ENCODE measurements at regions not wholly inside any gene's neighbourhood (a gene's known extent, or its start where the extent isn't known, plus 50 kb on each side); places are given as distances from the start of the nearest gene placed in this dataset.

DNA sequence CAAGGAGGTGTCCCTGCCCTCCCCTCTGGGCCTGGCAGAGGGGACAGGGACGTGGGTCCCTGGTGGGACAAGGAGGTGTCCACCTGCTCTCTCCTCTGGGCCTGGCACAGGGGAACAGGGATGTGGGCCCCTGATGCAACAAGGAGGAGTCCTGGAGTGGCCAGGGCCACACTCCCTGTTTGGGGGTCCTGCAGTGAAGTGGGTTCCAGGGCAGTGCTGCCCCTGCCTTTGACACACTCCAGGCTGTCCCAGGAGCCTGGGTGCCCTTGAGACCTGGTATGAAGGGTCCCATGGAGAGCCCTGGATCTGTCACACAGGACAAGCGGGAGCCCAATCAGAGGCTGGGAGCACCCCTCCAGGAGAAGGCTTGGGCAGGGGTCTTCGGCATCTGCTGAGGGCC lies 75.8 kb upstream of the GPC1 start:
- DNase-seq, result no peak
- H3K27me3 ChIP-seq (ENCODE audit: insufficient read depth, low read depth, severe bottlenecking), result no peaks in the 10 kb centered on the region
- TF ChIP-seq, protein P1, sequence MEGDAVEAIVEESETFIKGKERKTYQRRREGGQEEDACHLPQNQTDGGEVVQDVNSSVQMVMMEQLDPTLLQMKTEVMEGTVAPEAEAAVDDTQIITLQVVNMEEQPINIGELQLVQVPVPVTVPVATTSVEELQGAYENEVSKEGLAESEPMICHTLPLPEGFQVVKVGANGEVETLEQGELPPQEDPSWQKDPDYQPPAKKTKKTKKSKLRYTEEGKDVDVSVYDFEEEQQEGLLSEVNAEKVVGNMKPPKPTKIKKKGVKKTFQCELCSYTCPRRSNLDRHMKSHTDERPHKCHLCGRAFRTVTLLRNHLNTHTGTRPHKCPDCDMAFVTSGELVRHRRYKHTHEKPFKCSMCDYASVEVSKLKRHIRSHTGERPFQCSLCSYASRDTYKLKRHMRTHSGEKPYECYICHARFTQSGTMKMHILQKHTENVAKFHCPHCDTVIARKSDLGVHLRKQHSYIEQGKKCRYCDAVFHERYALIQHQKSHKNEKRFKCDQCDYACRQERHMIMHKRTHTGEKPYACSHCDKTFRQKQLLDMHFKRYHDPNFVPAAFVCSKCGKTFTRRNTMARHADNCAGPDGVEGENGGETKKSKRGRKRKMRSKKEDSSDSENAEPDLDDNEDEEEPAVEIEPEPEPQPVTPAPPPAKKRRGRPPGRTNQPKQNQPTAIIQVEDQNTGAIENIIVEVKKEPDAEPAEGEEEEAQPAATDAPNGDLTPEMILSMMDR (IDR thresholded peaks at IDR 0.05; ENCODE audit: low read depth, low read length), result no peak
- H3K9me3 ChIP-seq (ENCODE audit: severe bottlenecking), result peaks cover 12% of the 10 kb centered on the region
- H3K27ac ChIP-seq, result no peak overlapping the region
- no peaks in the 10 kb centered on the region for H3K36me3 ChIP-seq
- no peak overlapping the region for H3K4me3 ChIP-seq (ENCODE audit: low read depth, low read length)

DNA sequence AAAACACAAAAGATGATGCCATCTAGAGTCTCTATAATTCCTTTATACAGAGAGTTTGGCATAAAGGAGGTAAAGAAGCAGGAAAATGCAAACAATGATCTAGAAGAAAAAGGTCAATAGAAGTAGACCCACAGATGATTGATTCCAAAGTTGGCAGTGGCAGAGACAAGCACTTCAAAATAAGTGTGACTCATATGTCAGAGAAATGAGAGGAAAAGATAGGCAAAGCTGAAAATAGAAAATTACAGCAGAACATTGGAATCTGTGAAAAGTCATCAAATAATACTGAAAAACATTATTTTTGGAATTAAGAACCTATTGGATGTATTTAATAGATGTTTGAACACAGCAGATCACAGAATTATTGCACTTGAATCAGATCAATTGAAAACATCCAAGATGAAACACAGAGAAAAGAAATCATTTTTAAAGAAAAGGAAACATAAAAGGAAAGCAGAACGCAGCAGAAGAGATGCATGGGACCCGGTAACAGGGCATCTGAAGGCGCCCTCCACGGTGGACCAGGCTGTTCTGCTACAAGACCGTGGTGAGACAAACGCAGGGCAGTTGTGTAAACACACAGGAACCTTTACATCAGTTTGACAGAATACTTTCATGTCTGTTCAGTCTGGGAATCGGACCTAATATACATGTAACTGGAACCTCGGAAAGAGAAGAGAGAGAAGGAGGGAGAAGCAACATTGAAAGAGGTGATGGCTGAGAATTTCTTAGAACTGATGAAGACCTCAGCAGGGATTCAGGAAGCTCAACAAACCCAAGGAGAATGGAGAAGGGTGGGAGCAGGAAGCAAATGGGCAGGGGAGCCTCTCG lies 74.6 kb upstream of the GPC1 start:
- DNase-seq, result no peak
- TF ChIP-seq, protein P1 (IDR thresholded peaks at IDR 0.05; ENCODE audit: low read depth, low read length), result no peak

DNA sequence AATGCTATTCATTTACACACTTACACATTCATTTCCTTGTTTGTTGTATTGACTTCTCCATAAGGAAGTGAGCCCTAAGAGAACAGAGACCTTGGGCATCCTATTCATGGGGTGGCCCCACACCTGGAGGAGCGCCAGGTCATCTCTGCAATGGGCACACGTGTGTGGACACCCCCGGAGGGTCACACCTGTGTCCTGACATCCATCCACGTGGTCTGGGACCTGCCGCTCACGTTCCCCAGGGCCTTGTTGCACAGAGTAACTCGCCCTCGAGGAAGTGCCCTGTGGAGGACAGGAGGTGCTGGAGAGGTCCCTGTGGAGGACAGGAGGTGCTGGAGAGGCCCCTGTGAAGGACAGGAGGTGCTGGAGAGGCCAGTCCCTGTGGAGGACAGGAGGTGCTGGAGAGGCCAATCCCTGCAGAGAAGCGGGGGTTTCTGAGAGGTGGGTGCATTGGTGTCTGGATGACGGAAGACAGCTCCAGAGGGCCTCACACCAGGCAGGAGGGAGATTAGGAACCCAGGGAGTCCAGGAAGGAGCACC lies 73.2 kb upstream of the GPC1 start:
- no peaks in the 10 kb centered on the region for H3K27me3 ChIP-seq (ENCODE audit: insufficient read depth, low read depth, severe bottlenecking)
- DNase-seq, result no peak
- H3K9me3 ChIP-seq (ENCODE audit: severe bottlenecking), result peaks cover 12% of the 10 kb centered on the region
- H3K4me3 ChIP-seq (ENCODE audit: low read depth, low read length), result no peak overlapping the region
- TF ChIP-seq, protein P1 (IDR thresholded peaks at IDR 0.05; ENCODE audit: low read depth, low read length), result no peak
- no peaks in the 10 kb centered on the region for H3K36me3 ChIP-seq
- no peak overlapping the region for H3K27ac ChIP-seq

More for the DNA sequence above, 74.6 kb upstream of the GPC1 start:
- H3K9me3 ChIP-seq (ENCODE audit: severe bottlenecking), result peaks cover 12% of the 10 kb centered on the region
- H3K36me3 ChIP-seq, result no peaks in the 10 kb centered on the region
- H3K4me3 ChIP-seq (ENCODE audit: low read depth, low read length), result no peak overlapping the region
- no peaks in the 10 kb centered on the region for H3K27me3 ChIP-seq (ENCODE audit: insufficient read depth, low read depth, severe bottlenecking)
- no peak overlapping the region for H3K27ac ChIP-seq

DNA sequence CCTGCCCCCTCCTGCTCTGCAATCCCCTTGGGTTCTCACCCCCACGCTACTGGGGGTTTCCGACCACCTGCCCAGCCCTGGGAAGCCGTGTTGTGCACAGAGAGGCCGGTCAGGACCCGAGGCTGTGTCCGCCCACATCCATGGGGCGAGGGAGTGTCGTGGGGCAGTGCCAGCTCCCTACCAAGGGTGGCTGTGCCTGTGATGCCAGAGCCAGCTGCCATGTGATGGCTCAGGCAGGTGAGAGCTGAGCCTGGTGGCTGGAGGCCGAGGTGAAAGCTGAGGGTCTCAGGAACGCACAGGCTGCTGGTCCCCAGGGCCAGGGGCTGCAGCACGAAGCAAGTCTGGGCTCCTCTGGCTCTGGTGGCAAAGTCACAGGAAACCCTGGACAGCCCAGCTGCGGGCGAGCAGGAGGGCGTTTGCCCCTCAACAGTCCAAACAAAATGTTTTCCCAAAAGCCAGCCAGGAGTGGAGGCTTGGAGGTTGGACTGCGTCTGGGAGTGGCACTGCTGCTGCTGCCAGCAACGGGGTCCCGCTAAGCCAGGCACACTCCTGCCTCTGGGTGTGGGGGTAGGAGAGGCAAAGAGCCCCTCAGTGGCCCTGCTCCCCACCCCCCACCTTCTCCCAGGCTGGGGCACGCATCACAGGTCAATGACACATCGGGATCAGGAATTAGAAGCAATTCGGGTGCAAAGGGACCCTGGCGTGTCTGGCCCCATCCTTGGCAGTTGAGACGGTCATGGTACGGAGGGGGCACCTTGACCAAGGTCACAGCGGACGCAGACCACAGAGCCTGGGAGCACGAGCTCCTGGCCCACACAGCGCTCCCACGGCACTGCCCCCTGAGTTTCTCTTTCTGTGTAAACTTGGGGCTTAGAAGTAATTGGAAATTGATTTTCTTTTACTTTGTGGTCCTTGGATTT lies 72.4 kb upstream of the GPC1 start:
- peaks cover 12% of the 10 kb centered on the region for H3K9me3 ChIP-seq (ENCODE audit: severe bottlenecking)
- no peak for DNase-seq
- H3K27me3 ChIP-seq (ENCODE audit: insufficient read depth, low read depth, severe bottlenecking), result no peaks in the 10 kb centered on the region

DNA sequence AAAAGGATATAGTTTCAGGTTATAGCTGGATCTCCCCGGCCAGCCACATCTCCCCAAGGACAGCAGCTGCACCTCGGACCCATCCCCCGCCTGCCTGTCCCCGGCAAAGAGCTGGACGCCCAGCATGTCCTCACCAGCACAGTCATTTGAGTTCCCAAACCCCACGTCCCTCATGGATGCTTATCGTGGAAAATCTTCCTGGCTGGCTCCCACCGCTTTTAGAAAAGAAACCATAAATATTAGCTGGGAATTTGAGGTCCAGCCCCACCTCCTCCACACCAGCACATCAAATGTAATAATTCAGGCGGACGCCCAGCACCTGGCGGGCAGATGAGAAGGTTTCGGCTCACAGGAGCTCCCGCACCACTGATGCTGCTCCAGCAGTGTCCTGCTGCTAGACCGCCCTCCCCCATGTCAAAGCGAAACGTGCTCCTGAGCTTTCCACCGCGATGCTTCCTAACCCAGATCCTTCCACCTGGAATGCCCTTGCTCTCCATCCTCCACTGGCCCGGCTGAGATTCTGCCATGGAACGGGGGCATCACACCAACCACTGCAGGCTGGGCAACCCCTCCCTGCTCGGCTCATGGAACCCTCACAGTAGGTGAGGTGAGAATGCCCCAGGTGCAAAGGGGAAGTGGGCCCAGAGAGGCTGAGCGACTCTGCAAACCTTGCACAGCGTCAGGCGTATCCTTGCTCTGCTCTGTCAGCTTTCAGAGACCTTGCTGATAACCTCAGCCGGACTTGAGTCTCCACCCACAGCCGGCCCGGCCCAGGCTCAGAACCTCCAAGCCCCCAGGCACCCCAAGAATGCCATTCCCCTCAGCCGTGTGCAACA lies 71.5 kb upstream of the GPC1 start:
- no peaks in the 10 kb centered on the region for H3K27me3 ChIP-seq (ENCODE audit: insufficient read depth, low read depth, severe bottlenecking)
- DNase-seq, result peak; percentile 30
- no peak overlapping the region for H3K27ac ChIP-seq
- no peak overlapping the region for H3K4me3 ChIP-seq (ENCODE audit: low read depth, low read length)
- TF ChIP-seq, protein P1 (IDR thresholded peaks at IDR 0.05; ENCODE audit: low read depth, low read length), result no peak
- H3K9me3 ChIP-seq (ENCODE audit: severe bottlenecking), result peaks cover 12% of the 10 kb centered on the region
- no peaks in the 10 kb centered on the region for H3K36me3 ChIP-seq

More for the DNA sequence above, 72.4 kb upstream of the GPC1 start:
- TF ChIP-seq, protein P1 (IDR thresholded peaks at IDR 0.05; ENCODE audit: low read depth, low read length), result no peak
- Histone ChIP-seq H3K36me3 (no peaks in the 10 kb centered on the region), H3K27ac (no peak overlapping the region), H3K4me3 (ENCODE audit: low read depth, low read length) (no peak overlapping the region)
